ENCODE measurements at regions not wholly inside any gene's neighbourhood (a gene's known extent, or its start where the extent isn't known, plus 50 kb on each side); places are given as distances from the start of the nearest gene placed in this dataset.

DNA sequence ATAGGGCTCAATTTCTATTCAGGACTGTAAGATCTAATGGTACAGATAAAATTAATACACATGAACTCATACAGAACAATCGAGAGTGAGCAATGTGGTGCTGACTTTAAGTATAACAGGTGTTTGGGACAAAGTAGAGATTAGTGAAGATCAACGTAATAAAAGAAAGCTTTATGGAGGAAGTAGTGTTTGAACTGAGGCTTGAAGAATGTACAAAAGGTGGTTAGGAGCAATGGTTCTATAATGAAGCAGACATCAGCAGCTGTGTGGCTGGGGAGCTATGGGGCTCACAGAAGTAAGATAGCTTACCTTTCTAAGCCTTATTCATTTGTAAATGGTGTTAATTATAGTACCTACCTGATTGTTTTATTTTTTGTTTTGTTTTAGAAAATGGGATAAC lies 275.4 kb upstream of the RGMB start:
- Mint-ChIP-seq H3K4me1 (no peaks in the 10 kb centered on the region), H3K9me3 (peaks cover 5 to 11% of the 10 kb centered on the region in 2 donors), H3K27ac (no peak overlapping the region), H3K4me3 (no peak overlapping the region), H3K27me3 (ENCODE audit: low read depth in 2 of 2) (no peaks in the 10 kb centered on the region), H3K36me3 (no peaks in the 10 kb centered on the region)
- DNase-seq = no peak
- no peaks in the 10 kb centered on the region for H3K27me3 ChIP-seq (ENCODE audit: control insufficient read depth, insufficient read depth, low read length)
- H3K27ac ChIP-seq (ENCODE audit: low read length) = no peak overlapping the region
- no peak overlapping the region for H3K4me3 ChIP-seq (ENCODE audit: low read length)
- H3K4me1 ChIP-seq (ENCODE audit: control insufficient read depth, insufficient read depth, low read length) = no peaks in the 10 kb centered on the region
- H3K9me3 ChIP-seq (ENCODE audit: control insufficient read depth, insufficient read depth, low read length) = no peaks in the 10 kb centered on the region
- no peak for ATAC-seq
- TF ChIP-seq, protein P1, sequence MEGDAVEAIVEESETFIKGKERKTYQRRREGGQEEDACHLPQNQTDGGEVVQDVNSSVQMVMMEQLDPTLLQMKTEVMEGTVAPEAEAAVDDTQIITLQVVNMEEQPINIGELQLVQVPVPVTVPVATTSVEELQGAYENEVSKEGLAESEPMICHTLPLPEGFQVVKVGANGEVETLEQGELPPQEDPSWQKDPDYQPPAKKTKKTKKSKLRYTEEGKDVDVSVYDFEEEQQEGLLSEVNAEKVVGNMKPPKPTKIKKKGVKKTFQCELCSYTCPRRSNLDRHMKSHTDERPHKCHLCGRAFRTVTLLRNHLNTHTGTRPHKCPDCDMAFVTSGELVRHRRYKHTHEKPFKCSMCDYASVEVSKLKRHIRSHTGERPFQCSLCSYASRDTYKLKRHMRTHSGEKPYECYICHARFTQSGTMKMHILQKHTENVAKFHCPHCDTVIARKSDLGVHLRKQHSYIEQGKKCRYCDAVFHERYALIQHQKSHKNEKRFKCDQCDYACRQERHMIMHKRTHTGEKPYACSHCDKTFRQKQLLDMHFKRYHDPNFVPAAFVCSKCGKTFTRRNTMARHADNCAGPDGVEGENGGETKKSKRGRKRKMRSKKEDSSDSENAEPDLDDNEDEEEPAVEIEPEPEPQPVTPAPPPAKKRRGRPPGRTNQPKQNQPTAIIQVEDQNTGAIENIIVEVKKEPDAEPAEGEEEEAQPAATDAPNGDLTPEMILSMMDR (IDR thresholded peaks at IDR 0.05) = no peak
- intact Hi-C loops (cut with micrococcal nuclease) = no loop called here
- H3K36me3 ChIP-seq (ENCODE audit: control insufficient read depth, insufficient read depth, low read length) = no peaks in the 10 kb centered on the region
- 83% methylated on average over 2 of the region's 2 CpGs for WGBS (ENCODE audit: insufficient coverage)

DNA sequence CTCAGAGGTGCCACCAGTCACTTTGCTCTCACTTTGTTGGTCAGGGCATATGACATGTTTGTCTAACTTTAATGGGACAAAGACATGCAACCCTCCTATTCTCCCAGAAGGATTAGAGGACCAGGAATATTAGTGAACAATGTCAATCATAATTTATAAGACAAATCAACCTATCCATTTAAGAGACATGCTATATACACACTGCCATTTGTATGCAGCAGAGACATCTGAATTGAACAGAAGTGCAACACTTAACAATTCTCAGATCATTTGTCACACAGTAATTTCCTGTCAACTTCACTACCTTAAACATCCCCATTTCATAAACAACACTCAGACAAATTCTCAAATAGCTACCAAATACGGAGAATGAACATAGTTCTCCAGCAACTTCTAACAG lies 273.6 kb upstream of the RGMB start:
- H3K4me3 ChIP-seq (ENCODE audit: low read length) = no peak overlapping the region
- Mint-ChIP-seq H3K9me3 (peaks cover 2 to 3% of the 10 kb centered on the region in 2 donors), H3K36me3 (no peaks in the 10 kb centered on the region), H3K27ac (no peak overlapping the region), H3K4me3 (no peak overlapping the region), H3K27me3 (ENCODE audit: low read depth in 2 of 2) (no peaks in the 10 kb centered on the region), H3K4me1 (no peaks in the 10 kb centered on the region)
- no peak for DNase-seq
- TF ChIP-seq, protein P1 (IDR thresholded peaks at IDR 0.05) = no peak
- no peaks in the 10 kb centered on the region for H3K36me3 ChIP-seq (ENCODE audit: control insufficient read depth, insufficient read depth, low read length)
- no peaks in the 10 kb centered on the region for H3K4me1 ChIP-seq (ENCODE audit: control insufficient read depth, insufficient read depth, low read length)
- ATAC-seq = no peak
- H3K9me3 ChIP-seq (ENCODE audit: control insufficient read depth, insufficient read depth, low read length) = no peaks in the 10 kb centered on the region
- intact Hi-C loops (cut with micrococcal nuclease) = no loop called here
- no peaks in the 10 kb centered on the region for H3K27me3 ChIP-seq (ENCODE audit: control insufficient read depth, insufficient read depth, low read length)
- WGBS (ENCODE audit: insufficient coverage) = 94% methylated on average over 1 of the region's 1 CpG
- no peak overlapping the region for H3K27ac ChIP-seq (ENCODE audit: low read length)

DNA sequence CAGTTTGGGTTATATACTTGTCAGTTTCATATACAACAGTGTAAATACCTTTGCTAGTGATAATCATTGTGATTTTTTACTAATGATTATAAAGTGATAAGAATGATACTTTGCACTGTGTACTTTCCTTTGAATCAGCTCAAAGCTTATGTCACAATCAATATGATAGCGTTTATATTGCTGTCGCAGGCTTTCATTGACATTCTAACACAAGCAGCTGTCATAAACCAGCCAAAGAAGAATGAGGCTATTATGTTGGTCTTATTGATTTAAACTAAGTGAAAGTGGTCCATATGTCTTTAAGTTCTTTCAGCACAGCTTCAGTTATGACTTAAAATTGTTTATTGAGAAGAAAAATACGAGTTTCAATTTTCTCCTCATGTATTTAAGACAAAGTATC lies 272.7 kb upstream of the RGMB start:
- Mint-ChIP-seq H3K36me3 (no peaks in the 10 kb centered on the region), H3K4me1 (no peaks in the 10 kb centered on the region), H3K9me3 (peaks cover 5 to 8% of the 10 kb centered on the region in 2 donors), H3K27ac (no peak overlapping the region), H3K27me3 (ENCODE audit: low read depth in 2 of 2) (no peaks in the 10 kb centered on the region), H3K4me3 (no peak overlapping the region)
- TF ChIP-seq, protein P1 (IDR thresholded peaks at IDR 0.05) = no peak
- 100% methylated on average over 2 of the region's 3 CpGs for WGBS (ENCODE audit: insufficient coverage)
- intact Hi-C loops (cut with micrococcal nuclease) = no loop called here
- no peak for ATAC-seq
- no peak for DNase-seq
- Histone ChIP-seq H3K4me3 (ENCODE audit: low read length) (no peak overlapping the region), H3K27ac (ENCODE audit: low read length) (no peak overlapping the region), H3K9me3 (ENCODE audit: control insufficient read depth, insufficient read depth, low read length) (no peaks in the 10 kb centered on the region), H3K27me3 (ENCODE audit: control insufficient read depth, insufficient read depth, low read length) (no peaks in the 10 kb centered on the region), H3K4me1 (ENCODE audit: control insufficient read depth, insufficient read depth, low read length) (no peaks in the 10 kb centered on the region), H3K36me3 (ENCODE audit: control insufficient read depth, insufficient read depth, low read length) (no peaks in the 10 kb centered on the region)

DNA sequence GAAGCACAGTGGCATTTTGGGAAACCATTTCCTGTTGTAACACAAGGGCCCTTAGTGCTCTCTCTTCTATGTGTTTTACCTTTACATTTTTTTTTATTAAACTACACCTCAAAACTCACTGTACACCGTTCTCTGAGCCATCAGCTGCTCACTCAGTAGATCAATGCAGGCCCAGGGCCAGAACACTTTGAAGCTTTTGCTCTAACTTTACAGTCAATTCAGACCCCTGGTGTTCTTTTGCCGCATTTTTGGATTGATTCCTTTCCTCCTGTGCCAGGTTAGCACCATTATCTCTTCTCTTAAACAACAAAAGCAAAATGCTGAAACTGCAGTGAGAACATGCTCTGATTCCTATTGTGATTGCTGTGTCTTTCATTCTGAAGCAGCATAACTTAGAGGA lies 269.8 kb upstream of the RGMB start:
- Histone ChIP-seq H3K4me3 (ENCODE audit: low read length) (no peak overlapping the region), H3K4me1 (ENCODE audit: control insufficient read depth, insufficient read depth, low read length) (no peaks in the 10 kb centered on the region), H3K27me3 (ENCODE audit: control insufficient read depth, insufficient read depth, low read length) (no peaks in the 10 kb centered on the region), H3K27ac (ENCODE audit: low read length) (no peak overlapping the region), H3K36me3 (ENCODE audit: control insufficient read depth, insufficient read depth, low read length) (no peaks in the 10 kb centered on the region), H3K9me3 (ENCODE audit: control insufficient read depth, insufficient read depth, low read length) (no peaks in the 10 kb centered on the region)
- Mint-ChIP-seq H3K4me3 (no peak overlapping the region), H3K36me3 (no peaks in the 10 kb centered on the region), H3K27ac (no peak overlapping the region), H3K9me3 (peaks cover 8 to 9% of the 10 kb centered on the region in 2 donors), H3K27me3 (ENCODE audit: low read depth in 2 of 2) (no peaks in the 10 kb centered on the region), H3K4me1 (no peaks in the 10 kb centered on the region)
- intact Hi-C loops (cut with micrococcal nuclease) = no loop called here
- DNase-seq = no peak
- WGBS (ENCODE audit: insufficient coverage) = 69% methylated on average over 2 of the region's 2 CpGs
- ATAC-seq = no peak
- TF ChIP-seq, protein P1 (IDR thresholded peaks at IDR 0.05) = no peak
